Right atrium auricular region (tissue), 2 donors: ENCODE measurements at regions not wholly inside any gene's neighbourhood (a gene's known extent, or its start where the extent isn't known, plus 50 kb on each side); places are given as distances from the start of the nearest gene placed in this dataset.

Source experiments
- DNase-seq: peaks from one replicate; pipeline ENCODE4 v3.0.0-alpha.2; 2019; ENCODE audit warnings: low spot score
- H3K27ac ChIP-seq, 2 donors: fragments of 200-600 bp; sonication (generic); 1 replicate in 1 of 2; 2 replicates in 1 of 2; pipeline ENCODE4 v1.5.1; 2016 to 2019
- H3K27me3 ChIP-seq, 2 donors: fragments of 200-600 bp; sonication (generic); one replicate each; pipeline versions ENCODE4 v1.5.1 to v1.6.0; 2017 to 2019
- H3K36me3 ChIP-seq: fragments of 200-600 bp; sonication (generic); one replicate; pipeline ENCODE4 v1.5.1; 2016
- H3K4me1 ChIP-seq, 2 donors: fragments of 200-600 bp; sonication (generic); one replicate each; pipeline versions ENCODE4 v1.5.1 to v1.6.0; 2017 to 2019
- H3K4me3 ChIP-seq, 2 donors: fragments of 200-600 bp; sonication (generic); 1 replicate in 1 of 2; 2 replicates in 1 of 2; pipeline ENCODE4 v1.5.1; 2017 to 2019; ENCODE audit warnings: mild to moderate bottlenecking in 1 of 2, moderate library complexity in 1 of 2
- H3K9me3 ChIP-seq, 2 donors: fragments of 200-600 bp; sonication (generic); one replicate each; pipeline ENCODE4 v1.5.1; 2019
- TF ChIP-seq, protein P1 (sequence below), 2 donors: fragments of 200-600 bp; sonication (generic); IDR thresholded peaks; one replicate each; pipeline ENCODE4 v1.5.1; 2019; ENCODE audit warnings: antibody characterized with exemption in 2 of 2

DNA sequence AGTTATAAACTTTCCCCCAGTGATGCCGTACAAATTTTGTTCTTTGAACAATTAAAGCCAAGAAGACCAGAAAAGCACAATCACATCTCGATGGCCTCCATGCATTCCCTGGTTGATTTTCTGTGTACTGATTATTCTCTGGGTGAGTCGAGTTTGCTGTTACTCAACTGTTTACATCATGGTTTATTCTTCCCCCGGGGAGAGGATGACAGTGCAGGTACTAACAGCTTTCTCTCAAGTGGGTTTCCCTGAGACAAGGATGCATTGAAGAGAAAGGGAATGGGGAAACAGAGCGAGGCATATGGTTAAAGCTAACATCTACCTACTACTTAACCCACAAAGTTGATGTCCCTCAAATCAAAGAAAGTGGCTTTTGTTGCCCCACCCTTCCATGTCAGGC is 410.8 kb upstream of the FANCL start:
- TF ChIP-seq, protein P1, sequence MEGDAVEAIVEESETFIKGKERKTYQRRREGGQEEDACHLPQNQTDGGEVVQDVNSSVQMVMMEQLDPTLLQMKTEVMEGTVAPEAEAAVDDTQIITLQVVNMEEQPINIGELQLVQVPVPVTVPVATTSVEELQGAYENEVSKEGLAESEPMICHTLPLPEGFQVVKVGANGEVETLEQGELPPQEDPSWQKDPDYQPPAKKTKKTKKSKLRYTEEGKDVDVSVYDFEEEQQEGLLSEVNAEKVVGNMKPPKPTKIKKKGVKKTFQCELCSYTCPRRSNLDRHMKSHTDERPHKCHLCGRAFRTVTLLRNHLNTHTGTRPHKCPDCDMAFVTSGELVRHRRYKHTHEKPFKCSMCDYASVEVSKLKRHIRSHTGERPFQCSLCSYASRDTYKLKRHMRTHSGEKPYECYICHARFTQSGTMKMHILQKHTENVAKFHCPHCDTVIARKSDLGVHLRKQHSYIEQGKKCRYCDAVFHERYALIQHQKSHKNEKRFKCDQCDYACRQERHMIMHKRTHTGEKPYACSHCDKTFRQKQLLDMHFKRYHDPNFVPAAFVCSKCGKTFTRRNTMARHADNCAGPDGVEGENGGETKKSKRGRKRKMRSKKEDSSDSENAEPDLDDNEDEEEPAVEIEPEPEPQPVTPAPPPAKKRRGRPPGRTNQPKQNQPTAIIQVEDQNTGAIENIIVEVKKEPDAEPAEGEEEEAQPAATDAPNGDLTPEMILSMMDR (IDR thresholded peaks at IDR 0.05) = no peak
- no peaks in the 10 kb centered on the region for H3K27me3 ChIP-seq
- H3K27ac ChIP-seq = no peak overlapping the region
- no peak overlapping the region for H3K4me3 ChIP-seq
- no peaks in the 10 kb centered on the region for H3K4me1 ChIP-seq
- no peaks in the 10 kb centered on the region for H3K36me3 ChIP-seq
- H3K9me3 ChIP-seq = no peaks in the 10 kb centered on the region
- no peak for DNase-seq

DNA sequence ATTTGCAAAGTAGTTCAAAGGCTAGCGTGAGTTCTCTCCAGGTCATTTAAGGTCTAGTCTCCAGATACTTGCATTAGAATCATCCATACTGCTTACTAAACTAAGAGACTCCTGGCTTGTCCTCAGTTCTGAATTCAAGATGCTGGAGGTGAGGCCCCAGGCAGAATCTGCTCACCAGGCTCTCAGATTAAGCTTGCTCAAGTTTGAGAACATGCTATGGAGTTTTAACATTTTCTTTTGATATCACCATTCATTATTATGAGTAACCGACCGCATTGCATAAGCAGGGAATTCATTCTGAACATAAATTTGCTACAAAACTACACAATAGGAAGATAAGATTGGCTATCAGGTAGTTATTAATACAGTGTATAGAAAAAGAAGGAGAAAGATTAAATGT is 409.7 kb upstream of the FANCL start:
- H3K4me1 ChIP-seq = no peaks in the 10 kb centered on the region
- no peaks in the 10 kb centered on the region for H3K9me3 ChIP-seq
- TF ChIP-seq, protein P1 (IDR thresholded peaks at IDR 0.05) = no peak
- DNase-seq = no peak
- H3K4me3 ChIP-seq = no peak overlapping the region
- no peaks in the 10 kb centered on the region for H3K36me3 ChIP-seq
- no peak overlapping the region for H3K27ac ChIP-seq
- no peaks in the 10 kb centered on the region for H3K27me3 ChIP-seq

GRCh38 chr2:58649756-58650155 is 408.6 kb upstream of the FANCL start:
- no peak overlapping the region for H3K27ac ChIP-seq

GRCh38 chr2:58645017-58645416 is 403.9 kb upstream of the FANCL start:
- no peaks in the 10 kb centered on the region for H3K4me1 ChIP-seq
- no peaks in the 10 kb centered on the region for H3K9me3 ChIP-seq
- TF ChIP-seq, protein P1 (IDR thresholded peaks at IDR 0.05) = no peak
- no peak overlapping the region for H3K27ac ChIP-seq
- DNase-seq = no peak
- H3K4me3 ChIP-seq = no peak overlapping the region
- no peaks in the 10 kb centered on the region for H3K36me3 ChIP-seq
- H3K27me3 ChIP-seq = no peaks in the 10 kb centered on the region

More at GRCh38 chr2:58649756-58650155, 408.6 kb upstream of the FANCL start:
- no peaks in the 10 kb centered on the region for H3K36me3 ChIP-seq
- H3K4me1 ChIP-seq = no peaks in the 10 kb centered on the region
- no peaks in the 10 kb centered on the region for H3K9me3 ChIP-seq
- no peak overlapping the region for H3K4me3 ChIP-seq
- H3K27me3 ChIP-seq = no peaks in the 10 kb centered on the region
- TF ChIP-seq, protein P1 (IDR thresholded peaks at IDR 0.05) = no peak
- no peak for DNase-seq

DNA sequence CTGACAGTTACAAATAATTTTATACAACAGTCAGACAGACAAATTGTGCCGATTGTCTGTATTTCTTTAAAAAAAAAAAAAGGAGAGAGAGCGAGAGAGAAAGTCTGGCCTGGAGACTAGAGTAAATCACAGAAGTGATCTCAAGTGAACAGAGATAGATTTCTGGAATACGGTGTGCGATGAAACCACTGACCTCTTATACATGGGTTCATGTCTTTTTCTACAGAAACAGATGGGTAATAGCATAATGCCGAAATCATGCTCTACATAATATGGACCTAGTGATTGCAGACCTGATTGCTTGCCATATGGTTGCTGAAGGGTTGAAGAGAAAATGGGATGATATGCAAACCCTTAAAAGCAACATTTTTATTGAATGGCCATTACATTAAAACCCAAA is 403.3 kb upstream of the FANCL start:
- Histone ChIP-seq H3K36me3 (no peaks in the 10 kb centered on the region), H3K4me3 (no peak overlapping the region), H3K27ac (no peak overlapping the region), H3K27me3 (no peaks in the 10 kb centered on the region), H3K4me1 (no peaks in the 10 kb centered on the region), H3K9me3 (no peaks in the 10 kb centered on the region)
- DNase-seq = no peak
- TF ChIP-seq, protein P1 (IDR thresholded peaks at IDR 0.05) = no peak

DNA sequence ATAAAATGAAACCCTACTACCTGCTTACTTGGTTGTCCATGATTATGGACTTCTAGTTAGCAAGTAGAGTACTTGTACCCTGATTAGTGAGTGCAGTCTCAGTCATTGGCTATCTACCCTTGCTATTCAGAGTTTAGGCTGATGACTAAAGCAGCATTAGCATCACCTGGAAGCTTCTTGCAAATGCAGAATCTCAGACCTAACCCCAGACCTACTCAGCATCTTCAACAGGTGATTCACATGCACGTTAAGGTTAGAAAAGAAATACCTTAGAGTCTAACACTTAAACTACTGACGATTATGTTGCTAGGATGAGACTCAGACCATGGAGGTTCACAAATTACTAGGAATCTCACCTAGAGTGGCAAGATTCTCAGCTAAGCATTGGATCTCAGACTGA is 399.9 kb upstream of the FANCL start:
- no peaks in the 10 kb centered on the region for H3K4me1 ChIP-seq
- H3K27ac ChIP-seq = no peak overlapping the region
- no peaks in the 10 kb centered on the region for H3K36me3 ChIP-seq
- no peaks in the 10 kb centered on the region for H3K9me3 ChIP-seq
- TF ChIP-seq, protein P1 (IDR thresholded peaks at IDR 0.05) = no peak
- H3K4me3 ChIP-seq = no peak overlapping the region
- H3K27me3 ChIP-seq = no peaks in the 10 kb centered on the region
- no peak for DNase-seq
